HG03139 (cell line): ENCODE measurements at regions not wholly inside any gene's neighbourhood (a gene's known extent, or its start where the extent isn't known, plus 50 kb on each side); places are given as distances from the start of the nearest gene placed in this dataset.
"Not testable (repeated sequence)": the region's sequence is repeated elsewhere in the genome, so short reads cannot be mapped to it uniquely, and the experiment has no call there.

Source experiments
- ATAC-seq: cut with Tn5 transposase; IDR thresholded peaks from one replicate; pipeline ENCODE4 v1.9.1; 2021; ENCODE audit not compliant: unreplicated experiment

DNA sequence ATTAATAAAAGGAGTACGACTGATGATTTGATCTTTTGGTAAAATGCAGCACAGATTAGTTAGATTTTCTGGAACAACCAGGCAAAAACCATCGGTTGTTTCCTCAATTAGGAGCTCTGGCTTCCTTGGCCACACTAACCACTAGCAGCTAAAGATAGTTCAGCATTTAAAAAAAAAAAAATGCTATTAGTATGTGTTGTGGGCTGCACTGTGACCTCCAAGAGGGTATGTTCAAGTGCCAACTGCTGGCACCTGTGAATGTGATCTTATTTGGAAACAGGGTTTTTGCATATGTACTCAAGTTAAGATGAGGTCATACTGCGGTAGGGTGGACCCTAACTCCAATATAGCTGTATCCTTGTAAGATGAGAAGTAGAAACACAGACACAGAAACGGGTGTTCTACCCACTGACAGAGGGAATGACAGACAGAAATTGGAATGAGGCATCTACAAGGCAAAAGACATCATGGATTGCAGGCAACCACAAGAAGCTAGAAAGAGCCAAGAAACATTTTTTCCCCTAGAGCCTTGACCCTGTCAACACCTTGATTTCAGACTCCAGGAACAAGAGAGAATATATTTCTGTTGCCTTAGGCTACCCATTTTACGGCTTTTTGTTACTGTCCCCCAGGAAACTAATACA is 534.6 kb upstream of the ROBO2 start:
- ATAC-seq = no peak

GRCh38 chr3:76509179-76509830 is 530.6 kb upstream of the ROBO2 start:
- no peak for ATAC-seq

GRCh38 chr3:76514836-76515235 is 525.1 kb upstream of the ROBO2 start:
- ATAC-seq = no peak

- ATAC-seq = no peak
These were observed 516.6 kb upstream of the ROBO2 start for GRCh38 chr3:76523337-76523736.

DNA sequence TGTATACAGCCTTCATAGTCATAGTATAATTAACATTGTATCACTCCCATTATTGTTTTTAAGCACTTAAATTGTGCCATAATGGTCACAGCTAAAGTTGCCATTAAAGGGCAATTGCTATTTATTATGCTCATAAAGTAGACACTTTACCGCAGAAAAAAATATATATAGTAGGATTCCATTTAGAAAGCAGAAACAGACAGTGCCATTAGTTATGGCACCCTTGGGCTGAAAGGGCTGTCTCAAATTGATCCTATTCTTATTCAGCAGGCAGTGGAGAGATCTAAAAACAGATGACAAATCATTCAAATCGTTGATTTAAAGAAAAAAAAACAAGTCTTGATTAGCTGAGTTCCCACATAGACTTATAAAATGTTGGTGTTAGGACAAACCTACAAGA is 514.2 kb upstream of the ROBO2 start:
- ATAC-seq = no peak

GRCh38 chr3:76527773-76528172 is 512.1 kb upstream of the ROBO2 start:
- ATAC-seq = no peak

DNA sequence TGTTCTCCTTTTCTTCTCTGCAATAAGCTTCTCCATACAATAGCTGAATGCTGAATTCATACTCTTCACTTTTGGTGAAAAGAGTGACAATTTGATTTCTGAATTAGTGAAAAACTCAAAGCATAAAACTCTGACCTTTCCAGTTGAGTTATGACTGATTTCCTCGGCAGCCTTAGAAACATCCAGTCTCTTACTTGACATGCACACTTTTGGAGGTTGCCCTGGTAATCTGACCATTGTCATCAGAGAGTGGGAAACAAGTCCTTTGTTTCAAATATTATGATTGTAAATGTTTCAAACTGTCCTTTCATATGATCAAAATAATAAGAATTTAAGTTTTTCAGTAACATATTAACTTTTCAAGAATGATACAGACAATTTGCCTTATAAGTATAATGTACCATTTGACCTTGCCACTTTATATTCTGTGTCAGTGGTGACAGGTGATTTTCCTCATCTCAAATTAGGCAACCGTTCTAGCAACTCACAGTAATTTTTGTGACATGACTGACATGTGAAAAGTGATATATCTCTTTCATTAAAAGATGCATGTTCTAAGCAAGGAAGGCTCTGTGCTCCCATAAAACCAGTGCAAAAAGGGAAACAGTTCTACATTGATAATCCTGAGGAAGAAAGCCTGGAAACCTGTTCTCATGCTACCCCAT is 507.6 kb upstream of the ROBO2 start:
- ATAC-seq = no peak

GRCh38 chr3:76533710-76534109 is 506.2 kb upstream of the ROBO2 start:
- not testable (repeated sequence) for ATAC-seq

DNA sequence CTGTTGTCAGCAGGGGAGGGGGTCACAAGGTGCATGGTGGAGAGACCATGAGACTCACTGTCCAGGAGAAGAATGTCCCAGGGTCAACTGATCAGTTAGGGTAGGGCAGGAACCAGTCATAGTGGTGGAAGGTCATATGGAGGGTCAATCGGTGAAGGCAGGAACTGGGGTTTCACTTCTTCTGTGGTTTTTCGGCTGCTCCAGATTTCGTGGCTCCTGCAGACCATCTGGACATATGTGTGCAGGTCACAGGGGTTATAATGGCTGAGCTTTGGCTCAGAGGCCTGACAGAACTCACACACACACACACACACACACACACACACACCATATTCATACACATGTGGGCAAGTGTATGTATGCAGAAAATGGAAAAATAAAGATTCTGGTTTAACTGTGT is 502.0 kb upstream of the ROBO2 start:
- not testable (repeated sequence) for ATAC-seq

DNA sequence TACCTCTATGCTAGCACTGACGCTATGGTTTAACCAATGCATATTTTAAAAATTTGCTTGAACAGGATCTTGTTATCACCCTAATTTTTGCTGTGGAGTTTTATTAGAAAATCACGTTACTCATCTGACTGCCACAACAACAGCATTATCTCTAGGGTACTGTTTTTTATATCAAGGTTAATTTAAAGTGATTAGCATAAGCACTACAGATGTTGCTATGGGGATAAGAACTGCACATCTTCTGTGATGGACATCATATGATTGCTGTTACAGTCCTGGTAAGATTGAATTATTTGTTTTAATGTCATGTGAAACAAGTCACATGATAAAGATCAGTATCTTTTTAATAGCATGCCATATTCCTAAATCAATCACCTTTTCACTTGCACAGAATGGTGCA is 492.2 kb upstream of the ROBO2 start:
- no peak for ATAC-seq

GRCh38 chr3:76550522-76551201 is 489.2 kb upstream of the ROBO2 start:
- ATAC-seq = no peak

DNA sequence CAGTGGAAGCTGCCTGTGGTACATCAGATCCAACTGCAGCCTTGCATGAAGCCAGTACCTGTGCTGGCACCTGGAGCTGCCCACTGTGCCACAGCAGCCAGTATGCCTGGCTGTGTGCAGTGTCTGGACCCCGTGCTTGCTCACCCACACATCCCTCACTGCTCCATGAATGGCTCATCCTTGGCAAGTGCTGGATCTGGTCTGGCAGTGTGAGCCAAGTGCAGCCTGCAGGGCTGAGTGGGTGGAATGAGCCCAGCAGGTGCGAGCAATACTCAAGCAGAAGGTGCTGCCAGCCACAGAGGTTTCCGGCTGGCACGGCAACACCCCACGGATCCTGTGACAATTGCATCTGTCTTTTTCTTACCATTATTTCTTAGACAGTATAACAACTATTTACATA is 488.2 kb upstream of the ROBO2 start:
- ATAC-seq = no peak

- no peak for ATAC-seq
These were observed 487.2 kb upstream of the ROBO2 start for GRCh38 chr3:76552653-76553052.

GRCh38 chr3:76554707-76555106 is 485.2 kb upstream of the ROBO2 start:
- ATAC-seq = no peak

GRCh38 chr3:76561494-76562236 is 478.2 kb upstream of the ROBO2 start:
- no peak for ATAC-seq

DNA sequence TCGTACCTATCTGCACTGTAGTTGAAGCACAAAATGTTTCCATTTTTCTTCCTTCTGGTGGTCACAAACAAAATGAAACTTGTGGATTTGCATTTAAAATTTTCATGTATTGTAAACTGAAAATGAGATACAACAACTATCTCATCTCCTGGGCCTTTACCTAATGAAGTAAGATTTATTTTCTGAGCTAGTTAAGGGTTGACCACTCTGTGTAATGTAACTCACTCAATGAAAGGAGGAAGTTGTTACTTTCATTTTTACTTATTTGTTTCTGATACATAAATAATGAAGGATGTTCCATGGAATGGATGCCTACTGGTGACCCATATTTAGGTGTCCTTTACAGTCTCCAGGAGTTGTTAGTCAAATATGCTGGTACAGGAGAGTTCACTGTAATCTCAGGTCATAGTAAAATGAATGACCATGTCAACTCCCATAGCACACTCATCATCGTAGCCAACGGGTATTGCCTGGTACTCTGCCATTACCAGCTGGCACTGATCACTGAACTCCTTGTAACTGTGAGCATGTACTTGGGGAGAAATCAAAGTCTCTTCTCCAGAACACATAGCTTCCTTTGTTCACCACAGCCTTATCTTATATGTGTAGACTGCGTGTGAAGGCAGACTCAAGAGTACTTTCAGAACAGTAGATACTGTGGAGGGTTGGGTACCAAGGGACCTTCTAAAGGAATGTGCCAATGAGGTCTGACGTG is 474.2 kb upstream of the ROBO2 start:
- ATAC-seq = no peak

GRCh38 chr3:76566211-76566534 is 473.7 kb upstream of the ROBO2 start:
- no peak for ATAC-seq

DNA sequence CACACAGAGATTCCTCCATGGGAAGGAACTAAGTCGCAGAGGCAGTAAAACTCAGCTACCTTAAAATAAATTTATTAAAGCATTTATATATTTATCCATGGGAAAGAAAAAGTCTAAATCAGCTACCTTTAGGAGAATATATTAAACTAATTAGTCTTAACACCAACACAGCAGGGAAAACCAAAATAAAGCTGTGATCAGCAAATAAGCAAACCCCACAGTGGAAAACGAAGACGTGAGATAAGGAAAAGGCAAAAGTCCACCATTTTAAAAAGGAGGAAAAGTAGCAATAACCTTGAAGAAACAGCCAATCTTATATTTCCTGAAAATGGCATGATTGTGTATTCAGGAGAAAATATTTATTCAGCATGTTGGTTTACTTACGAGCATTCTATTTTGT is 473.0 kb upstream of the ROBO2 start:
- no peak for ATAC-seq

- no peak for ATAC-seq
These were observed 469.4 kb upstream of the ROBO2 start for GRCh38 chr3:76570436-76571057.

DNA sequence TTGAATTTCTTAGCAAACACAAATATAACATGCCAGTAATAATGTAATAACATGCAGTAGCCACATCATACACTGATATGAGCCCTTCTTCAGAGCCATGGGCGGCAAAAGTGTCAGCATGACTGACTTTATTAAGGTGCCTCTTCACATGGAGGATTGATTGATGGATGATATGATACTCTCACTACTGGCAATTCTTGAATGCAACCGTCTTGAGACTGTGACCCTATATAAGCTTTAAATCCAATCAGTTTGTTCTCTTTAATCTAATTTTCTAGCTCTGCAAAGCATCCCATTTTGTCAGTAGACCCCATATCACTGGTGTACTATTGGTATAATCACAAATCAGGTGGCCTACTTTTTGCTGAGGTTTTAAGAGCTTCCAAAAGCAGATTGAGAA is 463.7 kb upstream of the ROBO2 start:
- ATAC-seq = no peak
